GM12878 (cell line): ENCODE measurements at regions not wholly inside any gene's neighbourhood (a gene's known extent, or its start where the extent isn't known, plus 50 kb on each side); places are given as distances from the start of the nearest gene placed in this dataset.
"Not testable (repeated sequence)": the region's sequence is repeated elsewhere in the genome, so short reads cannot be mapped to it uniquely, and the experiment has no call there.

ENCODE experiments used
- BRCA1 ChIP-seq: IDR thresholded peaks from 2 replicates; pipeline ENCODE4 v1.6.1; 2011; ENCODE audit warnings: low read depth, low read length, improper control_type of control experiment
- CUX1 ChIP-seq: IDR thresholded peaks from 2 replicates; pipeline ENCODE4 v1.6.1; 2012; ENCODE audit warnings: improper control_type of control experiment, low read depth, low read length; ENCODE audit not compliant: insufficient replicate concordance
- EZH2 ChIP-seq: IDR thresholded peaks from 2 replicates; pipeline ENCODE4 v1.6.1; 2012; ENCODE audit warnings: low read depth, mild to moderate bottlenecking, control low read depth, inconsistent platforms, low read length, borderline replicate concordance; ENCODE audit not compliant: control insufficient read depth
- FOXM1 ChIP-seq: IDR thresholded peaks from 2 replicates; pipeline ENCODE4 v1.6.1; 2012; ENCODE audit warnings: low read depth, mild to moderate bottlenecking, inconsistent platforms, low read length, moderate library complexity
- HDAC2 ChIP-seq: fragments of 200-600 bp; sonication (generic); IDR thresholded peaks from 2 replicates; pipeline ENCODE4 v1.6.1; 2017
- POLR2A ChIP-seq: IDR thresholded peaks from 2 replicates; pipeline ENCODE4 v1.6.1; 2011; ENCODE audit warnings: low read depth, mild to moderate bottlenecking, low read length
- ZNF622 ChIP-seq: fragments of 450-650 bp; IDR thresholded peaks from 2 replicates; pipeline ENCODE4 v1.6.1; 2017; ENCODE audit warnings: mild to moderate bottlenecking, inconsistent platforms

GRCh38 chr6:74474046-74474445 lies 731.8 kb downstream of the COL12A1 start:
- TF ChIP-seq EZH2, ZNF622, FOXM1, BRCA1, HDAC2, CUX1, POLR2A: not testable (repeated sequence)
